Kasumi-1 (cell line): ENCODE measurements at regions not wholly inside any gene's neighbourhood (a gene's known extent, or its start where the extent isn't known, plus 50 kb on each side); places are given as distances from the start of the nearest gene placed in this dataset.

Experiments used
- DNase-seq, 2 experiments: peaks; one replicate each; lab custom pipeline; 2025; lab: John Stamatoyannopoulos, UW

DNA sequence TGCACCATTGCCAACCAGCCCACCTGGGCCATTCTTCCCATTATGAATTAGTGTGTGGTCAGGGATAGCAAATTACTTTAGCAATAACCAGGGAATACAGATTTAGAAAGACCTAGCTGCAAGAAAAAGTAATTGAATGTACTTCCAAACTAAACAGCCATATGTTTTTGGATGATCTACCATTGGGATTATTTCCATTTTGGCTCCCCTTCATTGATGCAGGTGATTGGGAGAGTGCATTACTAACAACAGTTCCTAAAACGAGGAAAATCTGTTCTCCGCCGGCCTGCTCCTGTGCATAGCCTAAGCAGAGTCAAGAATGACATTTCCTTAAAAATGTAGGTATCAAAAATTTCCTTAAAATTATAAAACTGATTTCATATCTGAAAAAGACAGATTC, 58.5 kb downstream of the MAIP1 start:
- no peak for DNase-seq

DNA sequence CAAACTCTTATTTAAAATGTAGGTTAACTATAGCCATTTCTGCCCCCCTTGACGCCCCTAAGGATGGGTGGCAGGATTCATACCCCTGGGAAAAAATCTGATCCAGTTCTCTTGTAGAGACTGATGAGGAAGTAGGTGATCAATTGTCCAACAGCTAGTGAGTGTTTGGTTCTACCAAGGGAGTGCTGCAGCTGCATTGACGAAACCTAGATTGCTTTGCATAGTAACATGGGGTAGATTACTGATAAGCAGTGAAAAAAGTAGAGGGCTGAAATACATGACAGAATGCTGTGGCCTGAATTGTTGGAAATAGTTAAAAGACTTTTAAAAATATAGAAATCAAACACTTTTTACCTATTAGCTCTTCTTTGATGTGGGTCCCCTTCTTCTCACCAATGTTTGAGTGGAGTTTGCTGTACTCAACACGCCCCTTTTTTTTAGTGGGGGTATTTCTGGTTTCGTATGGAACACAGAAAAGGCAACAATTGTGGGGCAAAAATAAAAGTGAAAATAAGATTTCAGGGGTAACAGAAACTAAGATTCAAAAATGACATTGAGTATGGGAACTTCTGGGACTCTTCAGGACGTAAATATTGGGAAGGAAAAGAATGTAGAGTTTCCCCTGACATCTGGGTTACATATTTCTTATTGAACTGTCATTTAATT, 66.2 kb downstream of the MAIP1 start:
- DNase-seq: no peak

- DNase-seq: no peak
These were observed 67.1 kb downstream of the MAIP1 start for GRCh38 chr2:200022511-200022910.

- no peak for DNase-seq
These were observed 68.2 kb downstream of the MAIP1 start for GRCh38 chr2:200023570-200023969.

GRCh38 chr2:200025717-200026116, 70.3 kb downstream of the MAIP1 start:
- no peak for DNase-seq

DNA sequence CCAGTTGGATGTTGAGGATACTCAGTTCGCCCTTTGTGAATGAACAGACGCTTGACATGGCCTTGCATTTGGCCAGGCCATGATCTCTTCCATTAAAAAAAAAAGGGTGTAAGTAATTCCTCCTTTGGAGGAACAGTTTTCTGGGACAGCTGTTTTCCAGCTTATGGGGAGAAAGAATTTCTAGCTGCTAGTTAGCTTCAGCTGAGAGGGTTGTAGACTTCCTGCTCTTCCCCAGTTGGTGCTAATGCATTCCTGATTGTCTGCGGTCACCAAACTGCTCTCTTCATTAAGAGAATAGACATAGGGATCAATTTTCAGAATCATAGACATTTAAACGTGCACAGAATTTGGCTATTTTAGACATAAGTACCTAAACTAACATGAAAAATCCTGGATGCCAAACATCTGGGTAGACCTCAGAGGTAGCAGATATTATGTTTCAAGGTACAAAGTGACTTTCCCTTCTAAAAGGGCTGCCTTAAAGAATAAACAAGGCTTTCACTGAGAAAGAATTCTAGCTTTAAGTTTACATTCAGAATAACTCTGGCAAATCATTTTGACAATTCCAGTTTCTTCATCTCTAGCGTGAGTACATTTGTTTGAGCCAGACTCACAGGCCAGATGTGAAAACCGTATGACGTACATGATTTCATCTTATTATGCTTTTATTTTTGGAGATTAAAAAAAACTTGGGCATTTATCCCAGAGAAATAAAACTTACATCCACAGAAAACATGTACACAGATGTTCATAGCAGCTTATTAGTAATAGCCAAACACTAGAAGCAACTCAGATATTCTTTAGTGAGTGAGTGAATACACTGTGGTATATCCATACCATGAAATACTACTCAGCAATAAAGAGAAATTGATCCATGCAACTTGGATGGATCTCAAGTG, 71.2 kb downstream of the MAIP1 start:
- no peak for DNase-seq

DNA sequence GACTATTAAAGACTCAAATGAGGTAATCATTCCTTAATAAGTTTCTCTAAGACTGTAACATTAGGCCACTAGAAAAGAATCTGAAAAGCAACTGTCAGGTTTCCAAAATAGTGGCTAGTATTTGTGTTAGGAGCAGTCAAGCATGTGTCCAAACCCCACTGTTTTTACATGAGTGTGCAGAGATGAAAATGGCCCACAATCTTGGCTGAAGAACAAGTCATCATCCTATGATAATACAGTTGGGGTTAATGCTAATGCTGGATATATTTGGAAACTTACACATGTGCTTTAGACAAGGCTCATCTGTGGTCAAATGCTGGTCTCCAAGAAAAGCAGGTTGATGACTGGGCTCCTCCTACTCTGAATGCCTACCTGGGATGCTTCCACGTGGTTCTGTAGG, 73.6 kb downstream of the MAIP1 start:
- no peak for DNase-seq

- no peak for DNase-seq
These were observed 77.5 kb downstream of the MAIP1 start for GRCh38 chr2:200032895-200033294.

DNA sequence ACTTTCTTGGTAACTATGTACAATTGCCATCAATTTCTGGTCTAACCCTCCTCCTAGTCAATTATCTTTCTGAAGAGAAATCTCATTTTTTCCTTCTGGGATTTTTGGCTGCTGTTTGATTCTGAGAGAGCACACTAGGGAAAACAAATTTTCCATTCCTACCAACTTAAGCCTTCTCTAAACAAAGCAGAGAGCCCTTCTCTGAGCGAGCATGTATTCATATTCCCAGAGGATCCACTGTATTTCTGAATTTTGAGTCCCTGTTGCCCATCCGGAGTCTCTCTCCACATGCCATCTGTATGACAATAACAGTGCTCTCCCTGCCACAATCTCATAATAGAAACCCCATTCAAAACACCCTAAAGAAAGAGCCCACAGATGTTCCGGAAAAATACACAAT, 78.5 kb downstream of the MAIP1 start:
- DNase-seq: no peak

DNA sequence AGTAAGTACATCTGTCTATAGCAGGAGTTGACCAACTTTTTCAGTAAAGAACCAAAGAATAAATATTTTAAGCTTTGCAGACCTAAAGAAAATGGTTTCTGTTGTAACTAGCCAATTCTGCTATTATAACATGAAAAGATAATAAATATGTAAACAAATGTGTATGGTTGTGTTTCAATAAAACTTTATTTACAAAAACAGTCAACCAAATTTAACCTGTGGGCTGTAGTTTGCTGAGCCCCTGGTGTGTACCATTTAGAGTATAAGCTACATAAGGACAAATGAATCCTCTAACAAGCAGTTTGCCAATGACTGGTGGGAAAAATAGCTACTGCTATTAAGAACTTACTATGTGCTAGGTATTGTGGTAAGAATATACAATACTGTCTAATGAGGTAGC, 79.4 kb downstream of the MAIP1 start:
- DNase-seq: no peak

GRCh38 chr2:200039724-200040650, 84.6 kb downstream of the MAIP1 start:
- no peak for DNase-seq

GRCh38 chr2:200040831-200041230, 85.4 kb downstream of the MAIP1 start:
- no peak for DNase-seq

GRCh38 chr2:200041639-200042038, 86.3 kb downstream of the MAIP1 start:
- DNase-seq: no peak

GRCh38 chr2:200042102-200042735, 86.8 kb downstream of the MAIP1 start:
- DNase-seq: no peak

- DNase-seq: no peak
These were observed 87.6 kb downstream of the MAIP1 start for GRCh38 chr2:200042944-200043343.

DNA sequence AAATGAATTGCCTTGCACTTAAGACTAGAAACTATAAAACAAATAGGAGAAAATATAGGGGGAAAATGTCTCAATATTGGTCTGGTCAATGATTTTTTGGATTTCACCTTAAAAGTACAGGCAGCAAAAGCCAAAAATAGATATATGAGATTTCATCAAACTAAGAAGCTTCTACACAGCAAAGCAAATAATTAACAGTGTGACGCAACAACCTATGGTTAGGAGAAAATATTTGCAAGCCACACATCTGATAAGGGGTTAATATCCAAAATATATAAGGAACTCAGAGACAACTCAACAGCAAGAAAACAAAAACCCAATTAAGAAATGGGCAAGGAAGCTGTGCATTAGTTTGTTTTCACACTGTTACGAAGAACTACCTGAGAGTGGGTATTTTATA, 89.1 kb downstream of the MAIP1 start:
- DNase-seq: no peak

DNA sequence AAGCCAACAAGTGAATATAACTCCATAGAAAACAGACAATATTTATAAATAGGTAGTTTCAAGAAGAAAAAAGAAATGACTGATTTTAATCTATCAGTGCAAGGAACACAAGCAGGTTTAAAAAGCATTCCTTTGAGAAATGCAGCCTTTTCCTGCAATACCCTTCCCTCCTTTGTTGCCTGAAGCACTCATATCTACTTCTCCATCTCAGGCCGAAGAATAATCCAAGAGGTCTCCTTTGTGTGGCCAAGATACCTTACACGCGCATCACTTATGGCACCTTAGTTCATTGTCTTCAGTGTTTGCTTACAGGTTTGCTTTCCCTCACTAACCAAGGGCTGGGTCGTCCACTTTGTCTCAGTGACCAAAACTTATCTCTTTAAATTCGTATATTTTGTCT, 93.0 kb downstream of the MAIP1 start:
- no peak for DNase-seq

DNA sequence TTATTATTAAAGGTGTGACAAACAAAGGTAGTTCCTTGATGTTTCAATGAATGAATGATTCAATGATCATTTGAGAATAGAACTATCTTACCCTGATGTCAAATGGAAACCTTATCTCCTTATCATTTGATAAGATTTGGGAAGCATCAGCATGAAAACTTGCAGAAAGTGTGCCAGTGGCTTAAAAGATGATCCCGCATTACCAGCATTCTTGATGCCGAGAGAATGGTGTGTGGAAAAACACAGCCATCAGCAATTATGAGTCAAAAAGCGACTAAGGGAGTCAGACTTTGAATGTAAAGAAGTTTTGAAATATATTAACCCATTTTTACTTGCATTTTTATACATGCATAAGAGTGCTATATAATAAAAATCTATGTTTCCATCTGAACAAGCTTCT, 93.7 kb downstream of the MAIP1 start:
- DNase-seq: no peak

- DNase-seq: no peak
These were observed 95.7 kb downstream of the MAIP1 start for GRCh38 chr2:200050921-200051610.

DNA sequence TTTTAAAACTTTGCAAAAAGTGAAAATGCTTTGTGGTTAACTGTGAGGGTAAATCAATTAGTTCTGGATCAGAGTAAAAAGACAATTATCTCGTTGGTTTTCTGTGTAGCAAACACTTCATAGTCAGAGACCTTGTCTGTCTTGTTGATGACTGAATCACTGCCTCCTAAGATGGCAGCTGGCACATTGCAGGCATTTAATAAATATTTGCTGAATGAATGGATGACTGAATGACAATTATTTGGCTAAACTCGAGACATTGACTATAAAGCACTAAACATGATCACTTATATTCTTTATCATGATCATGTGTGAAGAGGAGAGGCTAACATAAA, 96.2 kb downstream of the MAIP1 start:
- no peak for DNase-seq

DNA sequence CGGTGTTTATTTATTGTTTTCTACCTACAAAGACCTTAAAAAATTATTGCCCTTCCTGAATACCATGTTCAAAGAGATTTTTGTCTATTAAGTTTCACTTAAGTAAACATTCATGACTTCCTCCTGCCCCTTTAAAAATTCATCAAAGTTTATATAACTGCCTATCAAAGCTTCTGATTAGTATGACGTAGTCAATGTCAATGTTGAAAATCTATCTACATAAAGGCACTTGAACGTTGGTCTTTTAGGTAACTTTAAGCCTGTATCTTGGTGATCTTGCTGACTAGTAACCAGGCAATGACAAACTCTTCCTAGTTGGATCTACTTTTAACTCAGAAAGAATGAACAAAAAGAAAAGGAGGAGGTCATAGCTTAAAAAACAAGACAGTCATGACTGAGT, 97.2 kb downstream of the MAIP1 start:
- no peak for DNase-seq
